G401 (cell line): ENCODE measurements at regions not wholly inside any gene's neighbourhood (a gene's known extent, or its start where the extent isn't known, plus 50 kb on each side); places are given as distances from the start of the nearest gene placed in this dataset.

Source experiments
- DNase-seq: peaks from one replicate; pipeline ENCODE4 v3.0.0-alpha.2; 2015; ENCODE audit warnings: low spot score
- in situ Hi-C: cut with HindIII; loops from 2 replicates; pipeline ENCODE4 v1.10.0; 2016; ENCODE audit warnings: low sequenced_read_pairs, mixed read lengths

GRCh38 chr5:5939759-5940370 is 438.5 kb downstream of the MED10 start:
- no peak for DNase-seq
- in situ Hi-C loops: no loop called here

- in situ Hi-C loops: no loop called here
- no peak for DNase-seq
Measured at GRCh38 chr5:5933651-5934050, 444.7 kb downstream of the MED10 start.

- in situ Hi-C loops: no loop called here
- no peak for DNase-seq
Measured at GRCh38 chr5:5932824-5933223, 445.5 kb downstream of the MED10 start.

GRCh38 chr5:5930561-5930960 is 447.8 kb downstream of the MED10 start:
- in situ Hi-C loops: no loop called here
- DNase-seq: no peak

GRCh38 chr5:5929291-5930020 is 448.9 kb downstream of the MED10 start:
- in situ Hi-C loops: no loop called here
- peak; percentile 73 for DNase-seq

GRCh38 chr5:5925191-5925590 is 453.2 kb downstream of the MED10 start:
- no peak for DNase-seq

GRCh38 chr5:5919411-5919810 is 458.9 kb downstream of the MED10 start:
- in situ Hi-C loops: no loop called here
- DNase-seq: no peak

More at GRCh38 chr5:5925191-5925590, 453.2 kb downstream of the MED10 start:
- in situ Hi-C loops: no loop called here

GRCh38 chr5:5906778-5907177 is 471.6 kb downstream of the MED10 start:
- DNase-seq: no peak
- in situ Hi-C loops: no loop called here

GRCh38 chr5:5905186-5905585 is 473.2 kb downstream of the MED10 start:
- DNase-seq: no peak
- in situ Hi-C loops: no loop called here

GRCh38 chr5:5904113-5904512 is 474.2 kb downstream of the MED10 start:
- in situ Hi-C loops: no loop called here
- DNase-seq: no peak

- in situ Hi-C loops: no loop called here
- DNase-seq: peak; percentile 25
Measured at GRCh38 chr5:5902678-5903646, 475.4 kb downstream of the MED10 start.

- DNase-seq: no peak
- in situ Hi-C loops: no loop called here
Measured at GRCh38 chr5:5900350-5900749, 477.9 kb downstream of the ICE1 start.

GRCh38 chr5:5899716-5900115 is 477.2 kb downstream of the ICE1 start:
- in situ Hi-C loops: no loop called here
- no peak for DNase-seq

- DNase-seq: no peak
- in situ Hi-C loops: no loop called here
Measured at GRCh38 chr5:5888284-5888683, 465.8 kb downstream of the ICE1 start.

GRCh38 chr5:5887833-5888232 is 465.4 kb downstream of the ICE1 start:
- in situ Hi-C loops: no loop called here
- no peak for DNase-seq

GRCh38 chr5:5886812-5887486 is 464.5 kb downstream of the ICE1 start:
- in situ Hi-C loops: no loop called here
- DNase-seq: no peak

GRCh38 chr5:5886353-5886752 is 463.9 kb downstream of the ICE1 start:
- DNase-seq: no peak
- in situ Hi-C loops: no loop called here

GRCh38 chr5:5885782-5886181 is 463.3 kb downstream of the ICE1 start:
- DNase-seq: no peak
- in situ Hi-C loops: no loop called here

- in situ Hi-C loops: no loop called here
- no peak for DNase-seq
Measured at GRCh38 chr5:5884593-5884992, 462.1 kb downstream of the ICE1 start.
